HG03108 (cell line): ENCODE measurements at regions not wholly inside any gene's neighbourhood (a gene's known extent, or its start where the extent isn't known, plus 50 kb on each side); places are given as distances from the start of the nearest gene placed in this dataset.

Source experiments
- ATAC-seq: cut with Tn5 transposase; IDR thresholded peaks from one replicate; pipeline ENCODE4 v1.9.1; 2021; ENCODE audit warnings: moderate library complexity; ENCODE audit not compliant: unreplicated experiment

GRCh38 chrX:126064901-126065541 is 101.1 kb downstream of the DCAF12L2 start:
- no peak for ATAC-seq

GRCh38 chrX:126065901-126066660 is 100.0 kb downstream of the DCAF12L2 start:
- ATAC-seq, result no peak
